H1 (cell line): ENCODE measurements at regions not wholly inside any gene's neighbourhood (a gene's known extent, or its start where the extent isn't known, plus 50 kb on each side); places are given as distances from the start of the nearest gene placed in this dataset.

ENCODE experiments used
- CTCF ChIA-PET: fragments of 300-600 bp; sonication (Branson Sonifier 250); formaldehyde crosslinking; loops from one replicate; lab custom pipeline; 2021; ENCODE audit not compliant: partially characterized antibody; lab: Charles Lee
- POLR2A ChIA-PET: fragments of 300-600 bp; sonication (Branson Sonifier 250); formaldehyde crosslinking; loops from one replicate; lab custom pipeline; 2021; ENCODE audit warnings: inconsistent platforms; ENCODE audit not compliant: partially characterized antibody; lab: Charles Lee
- DNase-seq, 2 experiments: peaks; one replicate each; pipeline versions ENCODE4 v3.0.0 to v3.0.0-alpha.2; 2010 to 2022; ENCODE audit warnings: low spot score in 2 of 2, low read depth in 1 of 2, mixed read lengths in 1 of 2
- FAIRE-seq: peaks from 2 replicates; lab custom pipeline; 2011; peaks lifted over from hg19 to GRCh38; lab: Jason Lieb, UNC
- H2AFZ ChIP-seq: 2 replicates; pipeline ENCODE4 v1.8.1; 2012; ENCODE audit warnings: low read length, inconsistent platforms
- H2AK5ac ChIP-seq: 2 replicates; pipeline ENCODE4 v1.6.1; 2013; ENCODE audit warnings: low read depth, low read length
- H2BK120ac ChIP-seq: replicated peaks from 2 replicates; pipeline ENCODE3; 2013; ENCODE audit warnings: low read depth, low read length, inconsistent platforms
- H2BK12ac ChIP-seq: 2 replicates; pipeline ENCODE4 v1.6.1; 2013; ENCODE audit warnings: low read depth, low read length
- H2BK15ac ChIP-seq: 2 replicates; pipeline ENCODE4 v1.6.1; 2013; ENCODE audit warnings: low read length
- H2BK20ac ChIP-seq: 2 replicates; pipeline ENCODE4 v1.6.1; 2013; ENCODE audit warnings: low read length
- H2BK5ac ChIP-seq: 2 replicates; pipeline ENCODE4 v1.6.1; 2013; ENCODE audit warnings: low read depth, low read length
- H3K14ac ChIP-seq: 2 replicates; pipeline ENCODE4 v1.6.1; 2013; ENCODE audit warnings: inconsistent platforms; ENCODE audit not compliant: insufficient read length
- H3K18ac ChIP-seq: 2 replicates; pipeline ENCODE4 v1.6.1; 2013; ENCODE audit warnings: low read length; ENCODE audit errors: extremely low read depth
- H3K23ac ChIP-seq: 2 replicates; pipeline ENCODE4 v1.6.1; 2013; ENCODE audit warnings: inconsistent platforms; ENCODE audit not compliant: insufficient read length
- H3K23me2 ChIP-seq: 2 replicates; pipeline ENCODE4 v1.6.1; 2013; ENCODE audit warnings: low read depth, low read length
- H3K27ac ChIP-seq: 2 replicates; pipeline ENCODE4 v1.6.1; 2011; ENCODE audit warnings: low read depth, low read length, inconsistent platforms
- H3K27me3 ChIP-seq, 4 experiments: replicated peaks in 1 of 4; 1 replicate in 1 of 4; 2 replicates in 3 of 4; pipeline versions ENCODE4 v1.6.1 to v1.8.1; 2011 to 2013; ENCODE audit warnings: low read length in 3 of 4, mild to moderate bottlenecking in 3 of 4, inconsistent platforms in 2 of 4, mixed read lengths in 2 of 4, moderate library complexity in 1 of 4; ENCODE audit not compliant: control insufficient read depth in 3 of 4, insufficient read depth in 3 of 4; ENCODE audit errors: extremely low read depth in 1 of 4
- H3K36me3 ChIP-seq, 4 experiments: 2 replicates each; pipeline versions ENCODE4 v1.6.1 to v1.8.1; 2011 to 2013; ENCODE audit warnings: mild to moderate bottlenecking in 4 of 4, low read length in 3 of 4, moderate library complexity in 2 of 4, control low read depth in 1 of 4, inconsistent platforms in 1 of 4; ENCODE audit not compliant: insufficient read depth in 4 of 4, control insufficient read depth in 2 of 4
- H3K4ac ChIP-seq: replicated peaks from 2 replicates; pipeline ENCODE3; 2013; ENCODE audit warnings: low read length, low read depth, mixed read lengths, inconsistent platforms; ENCODE audit not compliant: insufficient read length
- H3K4me1 ChIP-seq, 4 experiments: replicated peaks in 1 of 4; 1 replicate in 1 of 4; 2 replicates in 3 of 4; pipeline versions ENCODE4 v1.6.1 to v1.8.1; 2011 to 2013; ENCODE audit warnings: low read length in 3 of 4, inconsistent platforms in 2 of 4, mixed read lengths in 1 of 4; ENCODE audit not compliant: insufficient read depth in 4 of 4, control insufficient read depth in 3 of 4
- H3K4me2 ChIP-seq, 2 experiments: 2 replicates each; pipeline versions ENCODE4 v1.6.1 to v1.8.1; 2011 to 2013; ENCODE audit warnings: low read depth in 2 of 2, low read length in 2 of 2, control low read depth in 1 of 2, inconsistent platforms in 1 of 2, mild to moderate bottlenecking in 1 of 2; ENCODE audit not compliant: insufficient read depth in 1 of 2
- H3K4me3 ChIP-seq, 4 experiments: fragments of 200-600, 300-600 bp in 1 of 4; sonication (generic), shearing (Covaris generic), sonication (Bioruptor Twin) in 1 of 4; 2 replicates each; pipeline versions ENCODE4 v1.5.1 to v1.8.1; 2011 to 2016; ENCODE audit warnings: low read length in 4 of 4, low read depth in 3 of 4, control low read depth in 2 of 4, inconsistent platforms in 2 of 4, mild to moderate bottlenecking in 2 of 4, mixed read lengths in 1 of 4, moderate library complexity in 1 of 4; ENCODE audit not compliant: insufficient read depth in 2 of 4; ENCODE audit errors: extremely low read depth in 1 of 4
- H3K56ac ChIP-seq: replicated peaks from 2 replicates; pipeline ENCODE3; 2013; ENCODE audit warnings: low read depth, mild to moderate bottlenecking, mixed read lengths, low read length, inconsistent platforms; ENCODE audit not compliant: insufficient read length
- H3K79me1 ChIP-seq: 2 replicates; pipeline ENCODE4 v1.6.1; 2013; ENCODE audit warnings: low read depth, low read length, control low read depth
- H3K79me2 ChIP-seq, 2 experiments: 2 replicates each; pipeline versions ENCODE4 v1.6.1 to v1.8.1; 2012 to 2013; ENCODE audit warnings: low read length in 2 of 2, mild to moderate bottlenecking in 2 of 2, inconsistent platforms in 1 of 2; ENCODE audit not compliant: insufficient read depth in 2 of 2, control insufficient read depth in 1 of 2
- H3K9ac ChIP-seq, 4 experiments: replicated peaks in 1 of 4; 1 replicate in 1 of 4; 2 replicates in 3 of 4; pipeline versions ENCODE4 v1.6.1 to v1.8.1; 2011 to 2013; ENCODE audit warnings: low read depth in 3 of 4, low read length in 3 of 4, control low read depth in 2 of 4, mild to moderate bottlenecking in 2 of 4, moderate library complexity in 2 of 4, inconsistent platforms in 1 of 4; ENCODE audit errors: extremely low read depth in 1 of 4
- H3K9me3 ChIP-seq, 2 experiments: 2 replicates each; pipeline versions ENCODE4 v1.6.1 to v1.8.1; 2012 to 2013; ENCODE audit warnings: mild to moderate bottlenecking in 2 of 2, moderate library complexity in 2 of 2, control low read depth in 1 of 2, inconsistent platforms in 1 of 2, low read depth in 1 of 2, low read length in 1 of 2, mixed read lengths in 1 of 2; ENCODE audit not compliant: insufficient read depth in 2 of 2
- H4K20me1 ChIP-seq, 2 experiments: replicated peaks in 1 of 2; 2 replicates each; pipeline versions ENCODE3 to v1.8.1; 2011 to 2013; ENCODE audit warnings: inconsistent platforms in 2 of 2, low read length in 2 of 2, mild to moderate bottlenecking in 1 of 2; ENCODE audit not compliant: insufficient read depth in 2 of 2, control insufficient read depth in 1 of 2
- H4K5ac ChIP-seq: 2 replicates; pipeline ENCODE4 v1.6.1; 2013; ENCODE audit warnings: low read length, low read depth, mixed read lengths, inconsistent platforms; ENCODE audit not compliant: insufficient read length
- H4K8ac ChIP-seq: 2 replicates; pipeline ENCODE4 v1.8.0; 2013; ENCODE audit warnings: mild to moderate bottlenecking, moderate library complexity, low read length, inconsistent platforms; ENCODE audit not compliant: insufficient read depth; ENCODE audit errors: extremely low read depth
- H4K91ac ChIP-seq: replicated peaks from 2 replicates; pipeline ENCODE3; 2013; ENCODE audit warnings: low read length, mixed read lengths, inconsistent platforms; ENCODE audit not compliant: insufficient read length
- CTCF ChIP-seq, 3 experiments: IDR thresholded peaks; 1 replicate in 2 of 3; 2 replicates in 1 of 3; pipeline versions ENCODE4 v1.5.1 to v1.6.1; 2011; ENCODE audit warnings: low read length in 3 of 3, mild to moderate bottlenecking in 3 of 3, inconsistent platforms in 2 of 3, low read depth in 1 of 3, moderate library complexity in 1 of 3; ENCODE audit not compliant: insufficient read depth in 1 of 3; ENCODE audit errors: control extremely low read depth in 1 of 3
- KDM1A ChIP-seq: fragments of 200-600, 300-600 bp; sonication (generic); IDR thresholded peaks from 2 replicates; pipeline ENCODE4 v1.7.1; 2016; ENCODE audit warnings: mild to moderate bottlenecking, low read length, borderline replicate concordance
- RAD21 ChIP-seq, 2 experiments: IDR thresholded peaks in 1 of 2; conservative IDR thresholded peaks in 1 of 2; 2 replicates each; pipeline ENCODE4 v1.6.1; 2011; ENCODE audit warnings: low read depth in 2 of 2, low read length in 2 of 2, improper control_type of control experiment in 1 of 2, inconsistent platforms in 1 of 2, mild to moderate bottlenecking in 1 of 2, moderate library complexity in 1 of 2
- RFX5 ChIP-seq: IDR thresholded peaks from 2 replicates; pipeline ENCODE4 v1.6.1; 2011; ENCODE audit warnings: low read depth, low read length, improper control_type of control experiment, borderline replicate concordance
- RNF2 ChIP-seq: fragments of 200-900, 300-1000 bp; sonication (generic); IDR thresholded peaks from 2 replicates; pipeline ENCODE4 v1.7.1; 2016; ENCODE audit warnings: borderline replicate concordance, low read depth, mild to moderate bottlenecking, antibody characterized with exemption, low read length; ENCODE audit not compliant: poor library complexity, severe bottlenecking; ENCODE audit errors: missing control alignments
- WGBS, 2 experiments: shearing (Covaris generic) in 1 of 2; methylation state at CpG; one replicate each; pipeline versions ENCODE4 v1.1.6 to v1.1.7; 2013 to 2015; ENCODE audit warnings: low lambda C conversion rate in 2 of 2, mixed read lengths in 2 of 2, inconsistent platforms in 1 of 2, low coverage in 1 of 2, missing lambda C conversion rate in 1 of 2; ENCODE audit not compliant: insufficient replicate concordance in 2 of 2, insufficient coverage in 1 of 2, insufficient read length in 1 of 2; ENCODE audit errors: extremely low coverage in 1 of 2, missing lambda C conversion rate in 1 of 2; 5-methylcytosine and 5-hydroxymethylcytosine counted together

GRCh38 chr2:88903749-88904353 lies 212.4 kb downstream of the RPIA start:
- no peak overlapping the region for H3K56ac ChIP-seq

More at GRCh38 chr2:88903749-88904353, 212.4 kb downstream of the RPIA start:
- Histone ChIP-seq H2AK5ac (no peak overlapping the region), H2BK12ac (no peak overlapping the region), H3K79me2 (no peaks in the 10 kb centered on the region), H3K9me3 (no peaks in the 10 kb centered on the region), H3K18ac (no peak overlapping the region), H3K4me1 (no peaks in the 10 kb centered on the region), H3K23ac (no peak overlapping the region), H4K20me1 (no peaks in the 10 kb centered on the region), H2AFZ (no peak overlapping the region), H2BK15ac (no peak overlapping the region), H2BK20ac (no peak overlapping the region), H3K4me3 (no peak overlapping the region), H4K5ac (no peak overlapping the region), H2BK5ac (no peak overlapping the region), H2BK120ac (no peak overlapping the region), H3K27ac (no peak overlapping the region), H4K91ac (no peak overlapping the region), H3K4me2 (no peak overlapping the region), H3K27me3 (no peaks in the 10 kb centered on the region; a peak in 1 of 7 replicates), H3K9ac (no peak overlapping the region), H3K4ac (no peak overlapping the region), H3K23me2 (no peaks in the 10 kb centered on the region), H3K14ac (no peak overlapping the region), H4K8ac (no peak overlapping the region), H3K36me3 (no peaks in the 10 kb centered on the region), H3K79me1 (no peaks in the 10 kb centered on the region)
- FAIRE-seq (peak; percentile 85), DNase-seq (no peak)
- TF ChIP-seq RFX5: no peak
- TF ChIP-seq CTCF (IDR thresholded peaks at IDR 0.05; ENCODE audit: control extremely low read depth in 1 of 3, insufficient read depth in 1 of 3, low read depth in 1 of 3, low read length in 3 of 3): peak; percentile 10 to 89 (median 84)
- TF ChIP-seq KDM1A: no peak
- TF ChIP-seq RNF2: no peak
- TF ChIP-seq RAD21 (IDR thresholded peaks at IDR 0.05 in 1 of 2, conservative IDR thresholded peaks at IDR 0.05 in 1 of 2; ENCODE audit: low read depth in 2 of 2, low read length in 2 of 2): peak; percentile 95 to 96
- ChIA-PET POLR2A (no interaction called here), CTCF (no interaction called here)
- 18% methylated on average over 2 of the region's 2 CpGs; no CpG with 5 or more reads in 1 of the 2 experiments for WGBS, 2 experiments
